ENCODE measurements at regions not wholly inside any gene's neighbourhood (a gene's known extent, or its start where the extent isn't known, plus 50 kb on each side); places are given as distances from the start of the nearest gene placed in this dataset.
"Not testable (repeated sequence)": the region's sequence is repeated elsewhere in the genome, so short reads cannot be mapped to it uniquely, and the experiment has no call there.

DNA sequence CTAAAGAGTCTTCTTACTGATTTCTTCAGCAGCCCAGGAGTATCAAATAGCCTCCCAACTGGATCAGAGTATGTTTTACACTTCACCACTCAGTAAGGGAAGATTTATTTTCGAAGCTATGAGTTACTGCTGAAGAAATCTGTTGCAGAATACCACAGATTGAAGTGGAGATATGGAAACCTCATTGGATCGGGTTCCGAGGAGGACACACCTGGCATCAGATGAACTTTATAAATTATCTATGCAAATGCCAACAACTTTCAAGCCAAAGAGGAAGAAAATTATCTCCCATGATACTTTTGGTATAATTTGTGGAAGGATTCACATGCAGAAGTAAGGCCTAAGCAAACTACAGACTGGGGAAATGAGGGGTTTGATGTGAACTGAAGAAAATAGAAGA is 515.9 kb upstream of the NDST4 start:
- no peak for DNase-seq (ENCODE audit: low spot score)

GRCh38 chr4:115609631-115610030 is 496.2 kb upstream of the NDST4 start:
- no peak for DNase-seq (ENCODE audit: low spot score)

- DNase-seq (ENCODE audit: low spot score) = no peak
Measured at GRCh38 chr4:115607311-115607710, 493.9 kb upstream of the NDST4 start.

- no peak for DNase-seq (ENCODE audit: low spot score)
Measured at GRCh38 chr4:115596265-115597001, 483.0 kb upstream of the NDST4 start.

GRCh38 chr4:115580901-115581300 is 467.5 kb upstream of the NDST4 start:
- DNase-seq (ENCODE audit: low spot score) = no peak

DNA sequence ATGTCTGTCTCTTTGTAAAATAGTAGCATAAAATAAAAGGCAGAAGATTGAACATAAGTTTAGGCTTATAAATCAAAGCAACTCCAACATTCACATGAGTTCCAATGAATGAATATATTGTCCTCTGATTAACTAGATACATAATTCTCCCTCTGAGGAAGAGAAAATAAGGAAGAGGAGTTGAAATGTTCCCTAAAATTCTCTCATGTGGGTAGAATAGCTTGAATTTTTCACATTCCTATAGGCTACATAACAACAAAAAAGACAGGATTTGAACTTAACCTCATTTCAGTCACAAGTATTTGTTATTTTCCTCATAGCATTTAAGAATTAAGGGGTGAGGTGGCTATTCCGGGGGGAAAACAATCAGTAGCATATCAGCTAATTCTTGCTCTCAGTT is 462.4 kb upstream of the NDST4 start:
- DNase-seq (ENCODE audit: low spot score) = no peak

DNA sequence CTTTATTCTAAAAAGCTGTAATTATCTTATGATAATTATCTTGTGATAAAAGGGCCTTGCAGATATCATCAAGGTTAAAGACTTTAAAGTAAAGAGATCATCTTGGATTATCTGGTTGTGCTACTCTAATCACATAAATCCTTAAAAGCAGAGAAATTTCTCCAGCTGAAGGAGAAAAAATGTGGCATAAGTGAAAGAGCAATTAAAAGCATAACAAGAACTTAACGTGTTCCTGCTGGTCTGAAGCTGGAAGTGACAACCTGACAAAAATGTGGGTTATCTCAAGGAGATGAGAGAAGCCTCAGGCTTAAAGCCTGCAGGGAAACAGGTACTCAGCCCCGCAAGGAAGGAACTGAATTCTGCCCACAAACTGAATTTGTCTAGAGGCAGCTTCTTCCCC is 449.1 kb upstream of the NDST4 start:
- DNase-seq (ENCODE audit: low spot score) = no peak

DNA sequence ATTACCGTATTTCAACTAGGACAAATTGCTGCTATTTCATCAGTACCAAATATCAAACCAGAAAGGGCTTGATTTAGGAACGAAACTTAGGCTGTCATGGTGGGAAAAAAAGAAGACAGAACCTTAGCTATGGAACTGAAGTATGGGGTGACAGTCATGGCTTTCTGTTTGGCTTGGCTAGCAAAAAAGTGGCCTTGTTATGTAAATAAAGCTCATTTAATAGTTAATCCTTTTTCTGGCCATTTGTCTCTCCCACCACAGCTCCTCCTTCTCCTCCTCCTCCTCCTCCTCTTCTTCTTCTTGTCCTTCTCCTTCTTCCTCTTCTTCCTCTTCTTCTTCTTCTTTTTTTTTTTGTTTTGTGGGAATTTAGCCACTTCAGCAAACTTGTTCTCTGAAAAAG is 434.7 kb upstream of the NDST4 start:
- no peak for DNase-seq (ENCODE audit: low spot score)

GRCh38 chr4:115537387-115537786 is 424.0 kb upstream of the NDST4 start:
- DNase-seq (ENCODE audit: low spot score) = no peak

- DNase-seq (ENCODE audit: low spot score) = no peak
Measured at GRCh38 chr4:115529126-115529525, 415.7 kb upstream of the NDST4 start.

DNA sequence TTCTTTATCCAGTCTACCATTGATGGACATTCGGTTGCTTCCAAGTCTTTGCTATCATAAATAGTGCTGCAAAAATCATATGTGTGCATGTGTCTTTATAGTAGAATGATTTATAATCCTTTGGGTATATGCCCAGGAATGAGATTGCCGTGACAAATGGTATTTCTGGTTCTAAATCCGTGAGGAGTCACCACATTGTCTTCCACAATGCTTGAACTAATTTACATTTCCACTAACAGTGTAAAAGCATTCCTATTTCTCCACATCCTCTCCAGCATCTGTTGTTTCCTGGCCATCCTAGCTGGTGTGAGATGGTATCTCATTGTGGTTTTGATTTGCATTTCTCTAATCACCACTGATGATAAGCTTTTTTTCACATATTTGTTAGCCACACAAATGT is 406.1 kb upstream of the NDST4 start:
- DNase-seq (ENCODE audit: low spot score) = not testable (repeated sequence)

DNA sequence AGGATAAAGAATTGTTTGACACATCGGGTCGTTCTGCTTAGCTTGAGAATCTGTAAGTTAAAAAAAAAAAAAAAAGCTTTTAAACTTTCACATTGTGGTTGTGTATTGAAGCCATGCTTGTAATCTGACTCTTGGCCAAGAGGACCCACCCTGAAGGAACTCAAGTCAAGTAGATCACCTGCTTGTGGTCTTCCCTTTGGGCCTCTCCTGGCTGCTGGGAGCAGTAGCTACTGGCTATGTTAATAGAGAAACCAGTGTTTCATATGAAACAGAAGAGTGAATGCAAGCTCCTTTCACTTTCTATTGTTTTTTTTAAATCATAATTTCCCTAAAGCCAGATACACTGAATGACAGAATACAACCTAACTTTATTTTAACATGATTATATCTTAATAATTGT is 402.4 kb upstream of the NDST4 start:
- DNase-seq (ENCODE audit: low spot score) = no peak

- peak; percentile 0 for DNase-seq (ENCODE audit: low spot score)
Measured at GRCh38 chr4:115515366-115515765, 401.9 kb upstream of the NDST4 start.

DNA sequence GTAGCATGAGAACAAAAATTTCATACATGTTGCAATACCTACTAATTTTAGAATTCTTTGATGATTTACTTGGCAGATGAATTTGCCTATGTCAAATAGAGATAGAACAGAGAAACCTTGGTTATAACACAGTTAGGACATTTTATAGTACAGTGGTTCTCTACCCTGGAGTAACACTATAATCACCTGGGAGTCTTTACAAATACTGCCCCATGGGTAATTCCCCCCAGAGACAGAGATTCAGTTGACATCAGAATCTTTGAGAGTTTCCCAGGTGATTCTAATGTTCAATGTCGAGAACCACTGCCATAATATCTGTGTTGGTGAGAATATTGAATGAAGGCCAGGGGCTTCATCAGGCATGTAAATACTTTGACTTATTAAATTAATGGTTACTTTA is 401.3 kb upstream of the NDST4 start:
- no peak for DNase-seq (ENCODE audit: low spot score)

DNA sequence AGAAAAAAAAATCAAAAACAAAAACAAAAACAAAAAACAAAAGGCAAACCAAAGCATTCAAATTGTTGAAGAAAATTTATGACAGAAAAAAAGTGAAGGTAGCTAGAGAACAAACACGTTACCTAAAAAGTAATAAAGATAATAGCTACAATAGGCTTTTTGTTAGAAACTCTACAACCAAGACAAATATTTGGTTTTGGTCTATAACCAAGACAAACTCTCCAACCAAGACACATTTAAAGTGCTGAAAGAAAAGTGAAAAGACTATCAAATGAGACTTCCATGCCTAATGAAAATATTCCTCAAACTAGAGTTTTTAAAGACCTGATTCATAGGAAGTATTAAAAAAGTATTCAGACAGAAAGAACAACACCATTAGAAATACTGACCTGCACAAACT is 391.9 kb upstream of the NDST4 start:
- no peak for DNase-seq (ENCODE audit: low spot score)

GRCh38 chr4:115501656-115502055 is 388.2 kb upstream of the NDST4 start:
- no peak for DNase-seq (ENCODE audit: low spot score)

DNA sequence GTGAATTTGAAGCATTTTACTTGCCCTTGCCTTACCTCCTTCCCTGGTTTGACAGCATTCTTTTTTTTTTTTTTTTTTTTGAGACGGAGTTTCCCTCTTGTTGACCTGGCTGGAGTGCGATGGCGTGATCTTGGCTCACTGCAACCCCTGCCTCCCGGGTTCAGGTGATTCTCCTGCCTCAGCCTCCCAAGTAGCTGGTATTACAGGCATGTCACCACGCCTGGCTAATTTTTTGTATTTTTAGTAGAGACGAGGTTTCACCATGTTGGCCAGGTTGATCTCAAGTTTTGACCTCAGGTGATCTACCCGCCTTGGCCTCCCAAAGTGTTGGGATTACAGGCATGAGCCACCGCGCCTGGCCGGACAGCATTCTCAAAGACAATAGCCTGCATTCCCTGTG is 380.4 kb upstream of the NDST4 start:
- not testable (repeated sequence) for DNase-seq (ENCODE audit: low spot score)

DNA sequence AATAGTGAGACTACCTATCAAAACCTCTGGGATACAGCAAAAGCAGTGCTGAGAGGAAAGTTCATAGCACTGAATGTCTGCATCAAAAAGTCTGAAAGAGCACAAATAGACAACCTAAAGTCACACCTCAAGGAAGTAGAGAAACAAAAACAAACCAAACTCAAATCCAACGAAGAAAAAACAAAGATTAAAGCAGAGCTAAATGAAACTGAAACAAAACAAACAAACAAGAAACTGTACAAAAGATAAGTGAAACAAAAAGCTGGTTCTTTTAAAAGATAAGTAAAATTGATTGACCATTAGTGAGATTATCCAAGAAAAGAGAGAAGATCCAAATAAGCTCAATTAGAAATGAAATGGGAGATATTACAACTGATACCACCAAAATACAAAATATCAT is 378.3 kb upstream of the NDST4 start:
- no peak for DNase-seq (ENCODE audit: low spot score)

- no peak for DNase-seq (ENCODE audit: low spot score)
Measured at GRCh38 chr4:115489279-115489678, 375.9 kb upstream of the NDST4 start.

DNA sequence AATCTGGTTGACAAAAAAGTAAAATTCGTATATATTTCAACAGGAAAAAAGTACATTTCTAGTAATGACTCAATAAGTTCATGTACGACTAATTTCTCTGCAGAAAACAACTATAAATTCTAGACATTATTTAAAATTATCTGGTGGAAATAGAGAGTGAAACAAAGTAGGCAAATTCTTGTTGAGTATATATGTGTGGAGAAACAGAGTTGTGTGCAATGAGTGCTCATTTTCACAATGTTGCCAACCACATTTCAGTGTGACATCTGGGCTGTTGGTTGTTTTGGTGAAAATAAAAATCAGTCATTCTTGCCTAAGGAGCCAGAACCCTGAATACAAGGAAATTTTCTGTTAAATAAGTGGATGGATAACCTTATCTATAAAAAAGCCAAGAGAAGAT is 372.0 kb upstream of the NDST4 start:
- DNase-seq (ENCODE audit: low spot score) = no peak

DNA sequence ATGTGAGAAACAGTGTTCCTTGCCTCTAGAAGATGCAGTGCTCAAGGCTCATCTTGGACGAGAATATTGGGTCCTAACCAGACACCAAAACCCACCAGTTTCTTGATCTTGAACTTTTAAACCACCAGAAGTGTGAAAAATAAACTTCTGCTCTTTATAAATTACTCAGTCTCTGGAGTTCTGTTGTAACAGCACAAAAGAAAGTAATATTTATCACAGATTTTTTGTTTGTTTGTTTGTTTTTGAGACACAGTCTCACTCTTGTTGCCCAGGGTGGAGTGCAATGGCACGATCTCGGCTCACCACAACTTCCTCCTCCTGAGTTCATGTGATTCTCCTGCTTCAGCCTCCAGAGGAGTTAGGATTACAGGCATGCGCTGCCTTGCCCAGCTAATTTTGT is 371.1 kb upstream of the NDST4 start:
- DNase-seq (ENCODE audit: low spot score) = no peak

DNA sequence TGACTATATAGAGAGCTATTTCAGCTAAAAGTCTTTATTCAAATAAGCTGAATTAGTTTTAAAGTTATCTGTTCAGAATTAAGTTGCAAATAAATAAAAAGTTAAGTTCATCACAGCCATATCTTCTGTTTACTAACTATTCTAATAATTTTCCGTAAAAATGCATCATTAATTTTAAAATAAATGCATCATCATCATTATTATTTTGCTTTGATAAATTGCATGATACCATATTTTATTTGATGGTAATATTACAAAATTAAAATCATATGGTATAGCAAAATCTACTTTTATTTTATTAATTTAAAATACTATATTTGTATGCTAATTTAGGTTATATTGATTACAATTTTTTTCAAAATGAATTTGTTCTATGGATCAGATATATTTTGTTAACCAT is 357.3 kb upstream of the NDST4 start:
- no peak for DNase-seq (ENCODE audit: low spot score)

GRCh38 chr4:115459301-115459700 is 345.9 kb upstream of the NDST4 start:
- not testable (repeated sequence) for DNase-seq (ENCODE audit: low spot score)

GRCh38 chr4:115456231-115456630 is 342.8 kb upstream of the NDST4 start:
- no peak for DNase-seq (ENCODE audit: low spot score)

- no peak for DNase-seq (ENCODE audit: low spot score)
Measured at GRCh38 chr4:115454228-115454627, 340.8 kb upstream of the NDST4 start.

Data from HuH-7 (cell line).